Neural cell (in vitro differentiated cells): ENCODE measurements at regions not wholly inside any gene's neighbourhood (a gene's known extent, or its start where the extent isn't known, plus 50 kb on each side); places are given as distances from the start of the nearest gene placed in this dataset.

Source experiments
- CTCF ChIP-seq: fragments of 450-650 bp; IDR thresholded peaks from 2 replicates; pipeline ENCODE4 v1.5.1; 2014; ENCODE audit warnings: antibody characterized with exemption, mild to moderate bottlenecking, moderate library complexity; ENCODE audit not compliant: poor library complexity, severe bottlenecking
- POLR2AphosphoS5 ChIP-seq: IDR thresholded peaks from 2 replicates; pipeline ENCODE4 v1.6.1; 2012
- RAD21 ChIP-seq: fragments of 450-650 bp; conservative IDR thresholded peaks from 2 replicates; pipeline ENCODE4 v1.6.1; 2014; ENCODE audit warnings: antibody characterized with exemption, mild to moderate bottlenecking, moderate library complexity
- REST ChIP-seq: IDR thresholded peaks from 2 replicates; pipeline ENCODE4 v1.6.1; 2012; ENCODE audit warnings: borderline replicate concordance
- TAF1 ChIP-seq: IDR thresholded peaks from 2 replicates; pipeline ENCODE4 v1.6.1; 2012; ENCODE audit warnings: low read depth

DNA sequence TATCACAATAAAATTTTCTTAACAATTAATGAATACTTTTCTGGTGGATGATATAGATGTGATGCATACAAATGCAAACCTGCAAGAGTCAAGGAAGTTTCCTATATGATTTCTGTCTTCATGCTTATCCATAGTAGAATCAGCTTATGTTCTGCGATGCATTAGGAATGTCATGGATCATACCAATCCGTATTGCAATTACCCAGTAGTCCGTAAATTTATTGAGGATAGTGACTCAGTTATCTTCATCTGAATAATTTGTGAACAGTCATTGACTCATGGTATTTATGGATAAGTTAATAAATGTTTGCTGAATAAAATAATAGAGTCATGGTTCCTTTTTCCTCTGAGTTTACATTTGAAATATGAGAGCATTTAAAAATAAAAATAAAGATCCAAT is 483.4 kb downstream of the LRFN5 start:
- no peak for TF ChIP-seq REST
- no peak for TF ChIP-seq CTCF
- TF ChIP-seq POLR2AphosphoS5: no peak
- no peak for TF ChIP-seq TAF1
- TF ChIP-seq RAD21: no peak
